RWPE1 (cell line): ENCODE measurements at regions not wholly inside any gene's neighbourhood (a gene's known extent, or its start where the extent isn't known, plus 50 kb on each side); places are given as distances from the start of the nearest gene placed in this dataset.

Source experiments
- CTCF ChIA-PET: fragments of 350-600 bp; sonication (Branson Sonifier 250); formaldehyde crosslinking; extraction: SDS; loops from one replicate; lab custom pipeline; 2021; lab: Yijun Ruan, JAX
- POLR2A ChIA-PET: fragments of 400-600 bp; formaldehyde crosslinking; extraction: SDS; loops from one replicate; lab custom pipeline; 2020; ENCODE audit warnings: antibody characterized with exemption; ENCODE audit not compliant: low non-redundant PET; lab: Yijun Ruan, JAX
- DNase-seq: peaks from one replicate; pipeline ENCODE4 v3.0.0; 2012; ENCODE audit warnings: low spot score
- H3K27ac ChIP-seq: fragments of 450-650 bp; 2 replicates; pipeline ENCODE4 v1.5.1; 2017
- TF ChIP-seq, protein P1 (sequence below): fragments of 450-650 bp; conservative IDR thresholded peaks from 2 replicates; pipeline ENCODE4 v1.5.1; 2017; ENCODE audit warnings: low read depth, mild to moderate bottlenecking

- DNase-seq = peak; percentile 95
- no peak overlapping the region for H3K27ac ChIP-seq
- TF ChIP-seq, protein P1, sequence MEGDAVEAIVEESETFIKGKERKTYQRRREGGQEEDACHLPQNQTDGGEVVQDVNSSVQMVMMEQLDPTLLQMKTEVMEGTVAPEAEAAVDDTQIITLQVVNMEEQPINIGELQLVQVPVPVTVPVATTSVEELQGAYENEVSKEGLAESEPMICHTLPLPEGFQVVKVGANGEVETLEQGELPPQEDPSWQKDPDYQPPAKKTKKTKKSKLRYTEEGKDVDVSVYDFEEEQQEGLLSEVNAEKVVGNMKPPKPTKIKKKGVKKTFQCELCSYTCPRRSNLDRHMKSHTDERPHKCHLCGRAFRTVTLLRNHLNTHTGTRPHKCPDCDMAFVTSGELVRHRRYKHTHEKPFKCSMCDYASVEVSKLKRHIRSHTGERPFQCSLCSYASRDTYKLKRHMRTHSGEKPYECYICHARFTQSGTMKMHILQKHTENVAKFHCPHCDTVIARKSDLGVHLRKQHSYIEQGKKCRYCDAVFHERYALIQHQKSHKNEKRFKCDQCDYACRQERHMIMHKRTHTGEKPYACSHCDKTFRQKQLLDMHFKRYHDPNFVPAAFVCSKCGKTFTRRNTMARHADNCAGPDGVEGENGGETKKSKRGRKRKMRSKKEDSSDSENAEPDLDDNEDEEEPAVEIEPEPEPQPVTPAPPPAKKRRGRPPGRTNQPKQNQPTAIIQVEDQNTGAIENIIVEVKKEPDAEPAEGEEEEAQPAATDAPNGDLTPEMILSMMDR = no peak
- POLR2A ChIA-PET = no interaction called here
- CTCF ChIA-PET = interaction anchor here (0.6 kb wide), 1 partner anchor 142 kb away, joined by 3 read pairs; no protein-coding TSS in a partner anchor
These were observed 127.1 kb upstream of the MLIP start for GRCh38 chr6:53984163-53984562.

DNA sequence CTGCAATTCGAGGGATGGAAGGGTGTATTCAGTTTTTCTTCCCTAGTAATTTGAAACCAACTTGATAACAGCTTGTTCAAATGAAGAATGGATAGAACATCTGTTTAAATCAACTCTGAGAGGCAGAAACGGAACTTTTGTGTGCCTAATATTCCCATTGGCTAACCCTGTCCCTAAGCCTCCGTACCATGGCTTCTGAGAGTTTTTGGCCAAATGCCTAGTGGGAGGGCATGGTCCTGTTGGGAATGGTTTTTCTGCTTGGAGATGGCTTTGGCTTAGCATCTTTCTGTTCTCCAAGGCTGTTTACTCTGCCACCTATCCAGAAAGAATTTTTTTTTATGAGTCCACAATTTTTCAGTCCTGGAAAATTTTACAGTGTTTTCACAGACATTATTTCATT, 126.7 kb upstream of the MLIP start:
- POLR2A ChIA-PET = no interaction called here
- CTCF ChIA-PET = interaction anchor here (0.6 kb wide), 1 partner anchor 142 kb away, joined by 3 read pairs; no protein-coding TSS in a partner anchor
- H3K27ac ChIP-seq = no peak overlapping the region
- no peak for DNase-seq
- TF ChIP-seq, protein P1 = no peak

GRCh38 chr6:53985366-53985765, 125.9 kb upstream of the MLIP start:
- TF ChIP-seq, protein P1 = no peak
- CTCF ChIA-PET = interaction anchor here (0.7 to 2.4 kb wide), 3 partner anchors 22 to 1083 kb away, joined by 4 to 22 read pairs (median 9); no protein-coding TSS in a partner anchor
- POLR2A ChIA-PET = no interaction called here
- no peak overlapping the region for H3K27ac ChIP-seq
- DNase-seq = no peak

- ChIA-PET CTCF (interaction anchor here (0.6 to 2.4 kb wide), 13 partner anchors 63 to 1251 kb away, joined by 3 to 22 read pairs (median 3); no protein-coding TSS in a partner anchor), POLR2A (no interaction called here)
- H3K27ac ChIP-seq = no peak overlapping the region
- TF ChIP-seq, protein P1 = peak; percentile 82
- DNase-seq = peak; percentile 26
These were observed 125.0 kb upstream of the MLIP start for GRCh38 chr6:53986165-53986720.

- POLR2A ChIA-PET = no interaction called here
- CTCF ChIA-PET = interaction anchor here (0.6 to 2.4 kb wide), 12 partner anchors 62 to 1251 kb away, joined by 3 to 22 read pairs (median 4); no protein-coding TSS in a partner anchor
- TF ChIP-seq, protein P1 = no peak
- no peak overlapping the region for H3K27ac ChIP-seq
- DNase-seq = no peak
These were observed 124.3 kb upstream of the MLIP start for GRCh38 chr6:53986721-53987521.

GRCh38 chr6:53987522-53987888, 123.7 kb upstream of the MLIP start:
- ChIA-PET POLR2A (no interaction called here), CTCF (interaction anchor here (1.0 kb wide), 1 partner anchor 173 kb away, joined by 3 read pairs; no protein-coding TSS in a partner anchor)
- no peak for DNase-seq
- no peak overlapping the region for H3K27ac ChIP-seq
- TF ChIP-seq, protein P1 = no peak
